ENCODE measurements at regions not wholly inside any gene's neighbourhood (a gene's known extent, or its start where the extent isn't known, plus 50 kb on each side); places are given as distances from the start of the nearest gene placed in this dataset.
A peak's percentile ranks its signal among the peaks of the same experiment; 100 is the strongest.
"Not testable (repeated sequence)": the region's sequence is repeated elsewhere in the genome, so short reads cannot be mapped to it uniquely, and the experiment has no call there.

GRCh38 chr7:131797841-131798240 is 241.4 kb upstream of the PODXL start:
- DNase-seq (ENCODE audit: low read depth), result no peak

- no peak for DNase-seq (ENCODE audit: low read depth)
Observed at GRCh38 chr7:131795400-131795799, 239.0 kb upstream of the PODXL start.

DNA sequence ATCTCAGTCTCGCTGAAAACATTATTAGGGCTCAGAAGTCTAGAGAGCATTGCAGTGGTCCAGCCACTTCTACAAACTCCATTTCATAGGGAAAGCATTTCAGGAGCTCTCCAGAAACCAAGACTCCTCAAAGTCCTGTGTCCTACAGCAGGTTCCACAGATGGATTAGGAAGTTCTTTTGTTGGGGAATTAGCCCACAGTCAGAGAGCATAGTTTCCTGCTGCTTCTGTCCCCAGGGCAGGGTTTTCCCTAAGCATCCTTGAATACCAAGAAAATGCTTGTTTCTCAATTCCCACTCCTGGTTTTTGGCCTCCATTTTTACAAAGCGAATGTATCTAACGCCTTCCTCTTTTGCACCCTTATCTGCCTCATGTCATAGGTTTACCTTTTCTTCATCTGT is 235.9 kb upstream of the PODXL start:
- no peak for DNase-seq (ENCODE audit: low read depth)

- DNase-seq (ENCODE audit: low read depth), result no peak
Observed at GRCh38 chr7:131787101-131787500, 230.7 kb upstream of the PODXL start.

DNA sequence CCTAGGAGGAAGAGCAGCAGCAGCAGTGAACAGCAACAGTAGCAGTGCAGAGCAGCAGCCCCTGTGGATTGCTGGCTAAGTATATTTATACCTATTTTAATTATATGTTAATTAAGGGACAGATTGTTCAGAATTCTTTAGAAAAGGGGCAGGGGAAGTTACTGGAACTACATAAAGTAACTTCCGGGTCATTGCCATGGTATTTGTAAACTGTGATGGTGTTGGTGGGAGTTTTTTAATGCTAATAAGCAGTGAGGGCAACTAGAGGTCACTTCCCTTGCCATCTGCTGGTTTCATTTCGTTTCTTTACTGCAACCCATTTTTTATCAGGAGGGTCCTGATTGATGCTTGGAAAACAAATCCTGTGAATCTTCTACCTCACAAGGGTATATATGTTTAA is 229.8 kb upstream of the PODXL start:
- no peak for DNase-seq (ENCODE audit: low read depth)

- DNase-seq (ENCODE audit: low read depth), result no peak
Observed at GRCh38 chr7:131778601-131779000, 222.2 kb upstream of the PODXL start.

DNA sequence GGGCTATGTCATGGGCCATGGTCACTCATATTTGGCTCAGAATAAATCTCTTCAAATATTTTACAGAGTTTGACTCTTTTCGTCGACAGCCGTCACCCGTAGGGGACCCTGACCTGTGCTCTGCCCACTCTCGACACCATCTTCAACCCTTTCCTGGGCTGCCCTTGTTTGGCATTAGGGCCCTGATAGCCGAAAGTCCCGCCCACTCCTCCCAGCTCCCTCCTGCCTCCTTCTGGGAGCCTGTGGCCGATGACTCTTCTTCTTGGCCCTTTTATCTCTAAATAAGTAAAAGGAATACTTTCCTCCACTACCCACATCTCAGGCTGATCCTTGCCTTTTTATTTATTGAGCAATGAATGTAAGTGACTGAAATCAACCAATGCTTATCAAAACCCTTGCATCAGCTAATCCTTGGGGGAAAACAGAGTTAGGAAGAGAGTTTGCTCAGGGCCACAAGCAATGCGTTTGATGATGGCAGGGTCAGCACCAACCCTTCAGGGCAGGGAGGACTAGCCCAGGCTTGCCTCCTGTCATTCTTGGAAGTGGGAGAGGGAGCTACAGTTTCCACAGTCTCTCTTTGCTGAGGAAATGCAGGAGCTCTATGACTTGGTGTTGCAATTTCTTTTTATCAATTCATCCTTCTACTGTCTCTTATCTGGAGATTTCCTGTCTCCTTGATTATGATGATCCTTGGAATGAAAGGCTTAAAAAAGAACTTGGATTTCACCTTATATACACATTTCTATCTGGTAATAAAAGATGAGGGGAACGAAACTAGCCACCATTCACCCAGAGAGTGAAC is 218.2 kb upstream of the PODXL start:
- DNase-seq (ENCODE audit: low read depth), result peak; percentile 3

DNA sequence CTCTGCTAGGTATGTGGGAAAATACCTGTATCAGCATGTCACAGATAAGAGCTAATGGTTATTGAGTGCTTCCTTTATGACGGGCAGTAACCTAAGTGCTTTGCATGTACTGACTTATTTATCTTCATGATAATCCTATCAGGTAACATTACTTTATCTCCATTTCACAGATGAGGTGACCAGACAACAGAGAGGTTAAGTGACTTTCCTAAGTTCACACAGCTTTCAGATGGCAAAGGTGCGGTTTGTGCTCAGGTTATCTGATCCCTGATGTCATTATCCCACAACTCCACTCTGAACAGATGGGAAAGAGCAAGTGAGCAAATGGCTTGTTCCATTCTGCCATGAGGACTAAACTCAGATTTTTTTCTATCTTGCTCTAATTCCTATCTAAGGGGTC is 217.0 kb upstream of the PODXL start:
- DNase-seq (ENCODE audit: low read depth), result no peak

GRCh38 chr7:131769241-131769640 is 212.8 kb upstream of the PODXL start:
- peak; percentile 62 for DNase-seq (ENCODE audit: low read depth)

DNA sequence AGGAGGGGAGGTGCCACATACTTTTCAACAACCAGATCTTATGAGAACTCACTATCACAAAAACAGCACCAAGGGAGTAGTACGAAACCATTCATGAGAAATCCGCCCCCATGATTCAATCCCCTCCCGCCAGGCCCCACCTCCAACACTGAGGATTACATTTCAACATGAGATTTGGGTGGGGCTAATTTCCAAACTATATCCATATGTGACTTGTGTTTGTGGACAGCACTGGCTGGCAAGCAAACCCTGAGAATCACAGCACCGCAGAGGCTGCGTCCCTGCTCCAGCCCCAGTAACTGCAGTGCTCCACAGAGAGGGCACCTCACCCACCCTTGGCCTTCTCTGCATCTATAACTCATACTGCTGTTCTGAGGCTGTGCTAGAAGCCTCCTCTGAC is 211.2 kb upstream of the PODXL start:
- DNase-seq (ENCODE audit: low read depth), result peak; percentile 18

GRCh38 chr7:131765575-131765974 is 209.1 kb upstream of the PODXL start:
- DNase-seq (ENCODE audit: low read depth), result no peak

DNA sequence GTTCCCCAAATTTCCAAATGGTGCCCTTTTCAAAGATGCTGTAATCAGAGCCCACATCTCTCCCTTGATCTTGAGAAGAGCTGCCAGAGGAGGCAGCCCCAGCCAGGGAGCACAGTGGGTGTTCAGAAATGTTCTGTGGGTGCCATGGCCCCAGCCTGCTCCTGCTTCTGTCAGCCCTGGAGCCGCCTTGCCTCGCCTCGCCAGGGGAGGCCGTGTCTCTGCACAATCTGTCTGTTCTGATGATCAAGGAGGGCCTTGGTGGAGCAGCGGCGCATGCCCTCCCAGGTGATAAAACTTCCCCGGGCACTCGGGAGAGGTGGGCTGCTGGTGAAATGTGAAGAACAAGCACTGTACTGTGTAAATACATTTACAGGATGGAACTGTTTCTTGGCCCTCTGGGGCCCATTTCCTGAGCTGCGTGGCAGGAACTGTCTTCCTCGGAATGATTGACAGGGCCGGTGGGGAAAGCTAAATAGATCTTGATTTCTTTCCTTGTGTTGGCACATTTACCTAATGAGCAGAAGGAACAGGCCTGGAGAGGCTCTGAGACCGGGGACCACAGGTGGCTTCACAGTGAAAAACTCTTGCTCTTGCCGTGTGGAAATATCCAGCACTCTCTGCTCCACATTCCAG is 207.8 kb upstream of the PODXL start:
- no peak for DNase-seq (ENCODE audit: low read depth)

DNA sequence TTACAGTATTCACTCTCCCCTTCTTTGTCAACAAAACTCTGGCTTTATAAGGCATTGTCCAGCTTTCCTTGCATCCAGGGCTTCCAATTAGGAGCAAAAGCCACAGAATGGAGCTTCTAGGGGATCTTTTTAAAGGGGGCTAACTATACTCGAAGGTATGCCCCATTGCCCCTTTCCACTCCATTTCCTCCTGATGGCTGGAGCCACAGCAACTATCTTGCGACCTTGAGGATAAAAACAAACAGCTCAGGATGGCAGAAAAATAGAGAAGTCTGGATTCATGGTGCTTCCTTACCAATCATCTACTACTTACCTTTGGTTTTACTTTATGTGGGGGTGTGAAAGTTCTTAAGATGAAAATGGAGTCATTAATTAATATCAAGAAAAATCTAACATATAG is 206.3 kb upstream of the PODXL start:
- no peak for DNase-seq (ENCODE audit: low read depth)

GRCh38 chr7:131755801-131756200 is 199.4 kb upstream of the PODXL start:
- DNase-seq (ENCODE audit: low read depth), result not testable (repeated sequence)

DNA sequence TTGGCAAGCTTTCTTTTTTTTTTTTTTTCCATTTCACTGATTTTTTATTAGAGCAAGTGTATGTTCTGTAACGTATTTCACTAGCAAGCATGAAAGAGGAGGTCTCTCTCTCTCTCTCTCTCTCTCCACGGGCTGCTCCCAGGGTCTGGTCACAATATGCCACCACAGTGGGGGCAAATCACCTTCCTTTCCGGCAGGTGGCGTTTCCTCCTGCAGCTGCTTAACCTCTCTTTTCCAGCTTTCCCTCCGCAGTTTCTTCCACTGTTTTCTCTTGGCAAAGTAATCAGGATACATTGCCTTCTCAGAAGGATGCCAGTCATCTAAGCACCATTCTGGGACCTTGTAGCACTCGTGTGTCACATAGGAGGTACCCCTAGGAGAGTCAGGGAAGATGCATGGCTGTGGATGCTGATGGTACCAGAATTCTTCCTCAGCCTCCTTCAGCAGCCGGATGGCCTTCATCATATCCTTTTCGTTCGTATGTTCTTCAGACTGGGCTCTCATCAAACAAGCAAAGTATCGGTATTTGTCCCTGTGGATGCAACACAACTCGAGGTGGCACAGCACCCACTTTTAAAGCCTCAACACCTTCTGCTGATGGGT is 197.3 kb upstream of the PODXL start:
- no peak for DNase-seq (ENCODE audit: low read depth)

- no peak for DNase-seq (ENCODE audit: low read depth)
Observed at GRCh38 chr7:131747658-131748232, 191.3 kb upstream of the PODXL start.

DNA sequence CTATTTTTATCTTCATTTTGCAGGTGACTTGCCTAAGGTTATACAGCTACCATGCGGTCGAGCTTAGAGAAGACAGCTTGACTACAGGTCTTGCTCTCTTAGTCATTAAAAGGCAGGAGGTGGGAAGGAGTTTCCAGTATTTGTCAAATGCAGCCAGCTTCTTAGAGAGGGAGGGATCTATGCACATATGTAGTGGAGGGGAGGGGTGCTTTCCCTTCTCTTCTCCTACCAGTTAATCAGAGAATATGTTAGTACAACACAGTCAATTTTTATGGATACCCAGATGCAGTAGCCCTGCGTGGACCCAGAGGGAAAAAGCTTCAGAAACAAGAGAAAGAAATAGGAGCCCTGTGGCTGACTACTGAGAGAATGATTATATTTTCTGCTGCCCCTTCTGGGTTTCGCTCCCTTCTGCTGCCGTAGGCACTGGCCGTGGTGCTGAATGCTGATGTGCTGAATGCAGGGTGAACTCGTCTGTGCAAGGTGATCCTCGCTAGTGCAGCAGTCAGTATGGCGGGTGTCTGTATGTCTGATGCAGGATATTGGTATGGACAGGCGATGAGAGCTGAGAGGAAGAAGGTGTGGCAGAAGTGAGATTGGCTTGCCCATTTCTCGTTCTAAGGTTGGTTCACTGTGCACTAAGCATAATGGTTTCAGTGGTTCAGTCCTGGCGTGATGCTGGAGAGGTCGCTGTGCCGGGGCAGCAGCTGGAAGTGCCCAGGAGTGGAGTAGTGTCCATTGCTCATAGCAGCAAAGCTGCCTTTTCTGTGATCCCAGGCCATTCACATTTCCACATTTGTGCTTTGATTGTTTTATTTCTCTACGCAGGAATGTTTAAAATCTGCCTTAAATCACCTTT is 189.2 kb upstream of the PODXL start:
- peak; percentile 26 for DNase-seq (ENCODE audit: low read depth)

GRCh38 chr7:131741446-131741845 is 185.0 kb upstream of the PODXL start:
- no peak for DNase-seq (ENCODE audit: low read depth)

- no peak for DNase-seq (ENCODE audit: low read depth)
Observed at GRCh38 chr7:131737746-131738465, 181.5 kb upstream of the PODXL start.

DNA sequence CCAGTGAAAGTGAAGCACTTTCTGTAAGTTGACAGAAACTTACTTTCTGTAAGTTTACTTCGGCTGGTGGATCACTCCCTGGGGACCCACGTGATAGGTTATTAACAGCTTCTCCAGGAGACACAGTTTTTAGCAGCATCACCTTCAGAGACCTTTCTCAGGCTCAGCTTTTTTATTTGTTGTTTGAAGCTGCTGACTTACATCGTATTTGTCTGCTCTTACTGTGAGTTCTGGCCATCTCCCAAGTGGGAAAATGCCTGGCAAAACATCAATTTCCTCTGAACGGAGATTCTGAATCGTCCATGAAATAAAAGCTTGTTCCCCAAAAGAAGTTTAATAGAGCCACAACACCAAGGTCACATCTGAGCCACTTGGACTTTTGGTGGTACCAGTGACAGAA is 178.7 kb upstream of the PODXL start:
- no peak for DNase-seq (ENCODE audit: low read depth)

DNA sequence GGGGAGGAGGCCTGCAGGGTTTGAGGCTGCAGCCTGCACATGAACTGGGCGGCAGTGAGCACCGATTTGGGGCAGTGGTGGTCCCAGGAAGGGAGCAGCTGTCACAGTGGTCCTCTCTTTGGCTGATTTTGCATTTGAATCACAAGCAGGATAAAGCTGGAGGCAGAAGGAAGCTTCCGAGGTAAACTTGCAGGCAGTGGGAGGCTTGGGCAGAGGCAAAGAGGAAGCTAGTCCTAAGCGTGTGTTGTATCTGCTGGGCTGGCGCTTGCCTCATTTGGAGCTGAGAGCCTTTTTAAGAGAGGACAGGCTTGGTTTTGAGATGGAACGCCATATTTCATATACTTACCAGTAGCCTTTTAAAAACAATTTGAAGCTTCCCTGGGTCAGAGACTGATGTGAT is 177.2 kb upstream of the PODXL start:
- DNase-seq (ENCODE audit: low read depth), result no peak
